SU-DHL-6 (cell line): ENCODE measurements at regions not wholly inside any gene's neighbourhood (a gene's known extent, or its start where the extent isn't known, plus 50 kb on each side); places are given as distances from the start of the nearest gene placed in this dataset.
A peak's percentile ranks its signal among the peaks of the same experiment; 100 is the strongest.

Experiments used
- H2AFZ ChIP-seq: fragments of 200-600 bp; sonication (generic); 2 replicates; pipeline ENCODE4 v1.6.1; 2014; ENCODE audit warnings: low read depth, mild to moderate bottlenecking, moderate library complexity, mixed read lengths, antibody characterized with exemption, low read length; ENCODE audit not compliant: severe bottlenecking
- H3F3A ChIP-seq: fragments of 200-600 bp; shearing (Covaris generic); 2 replicates; pipeline ENCODE4 v1.6.0; 2016; ENCODE audit warnings: antibody characterized with exemption, mild to moderate bottlenecking; ENCODE audit not compliant: insufficient read depth
- H3K27ac ChIP-seq: fragments of 200-600 bp; sonication (generic); 2 replicates; pipeline ENCODE4 v1.5.1; 2016; ENCODE audit warnings: low read depth, mild to moderate bottlenecking, low read length, moderate library complexity, mixed read lengths
- H3K27me3 ChIP-seq: fragments of 200-600 bp; sonication (generic), shearing (Covaris generic); 2 replicates; pipeline ENCODE4 v1.6.0; 2014; ENCODE audit warnings: mild to moderate bottlenecking, low read length
- H3K36me3 ChIP-seq: fragments of 200-600 bp; sonication (generic); 2 replicates; pipeline ENCODE4 v1.6.1; 2014; ENCODE audit warnings: mild to moderate bottlenecking, low read length, mixed read lengths
- H3K4me2 ChIP-seq: fragments of 300-600, 200-600 bp; shearing (Covaris generic), sonication (generic); 2 replicates; pipeline ENCODE4 v1.6.0; 2014; ENCODE audit warnings: low read length, low read depth, mild to moderate bottlenecking; ENCODE audit not compliant: poor library complexity, severe bottlenecking
- H3K4me3 ChIP-seq: fragments of 200-600 bp; sonication (generic); 2 replicates; pipeline ENCODE4 v1.5.1; 2014; ENCODE audit warnings: antibody characterized with exemption, low read length, mild to moderate bottlenecking, mixed read lengths; ENCODE audit not compliant: insufficient read depth, poor library complexity, severe bottlenecking
- H3K79me2 ChIP-seq: fragments of 200-600 bp; sonication (generic); 2 replicates; pipeline ENCODE4 v1.6.1; 2014; ENCODE audit warnings: mild to moderate bottlenecking, low read length, moderate library complexity; ENCODE audit not compliant: insufficient read depth
- H3K9ac ChIP-seq: fragments of 200-600 bp; sonication (generic); 2 replicates; pipeline ENCODE4 v1.7.0; 2014; ENCODE audit warnings: mild to moderate bottlenecking, low read length
- H3K9me2 ChIP-seq: fragments of 200-600 bp; sonication (generic); replicated peaks from 2 replicates; pipeline ENCODE4 v1.6.1; 2014; ENCODE audit warnings: low read length; ENCODE audit not compliant: insufficient read depth
- H3K9me3 ChIP-seq: fragments of 200-600 bp; sonication (generic); 2 replicates; pipeline ENCODE4 v1.6.1; 2014; ENCODE audit warnings: low read length, mixed read lengths; ENCODE audit not compliant: insufficient read depth
- H4K20me1 ChIP-seq: fragments of 200-600 bp; sonication (generic); 2 replicates; pipeline ENCODE4 v1.6.1; 2014; ENCODE audit warnings: low read depth, mild to moderate bottlenecking, antibody characterized with exemption, low read length, moderate library complexity, mixed read lengths
- EZH2phosphoT487 ChIP-seq: fragments of 200-600 bp; sonication (generic), shearing (Covaris generic); conservative IDR thresholded peaks from 2 replicates; pipeline ENCODE4 v1.6.1; 2018; ENCODE audit warnings: mild to moderate bottlenecking, antibody characterized with exemption, low read length, moderate library complexity, mixed read lengths
- TF ChIP-seq, protein P1 (sequence below): fragments of 200-600 bp; sonication (generic); IDR thresholded peaks from one replicate; pipeline ENCODE4 v1.5.1; 2017; ENCODE audit warnings: antibody characterized with exemption, mild to moderate bottlenecking, low read length, moderate library complexity; ENCODE audit not compliant: insufficient read depth, poor library complexity, severe bottlenecking

DNA sequence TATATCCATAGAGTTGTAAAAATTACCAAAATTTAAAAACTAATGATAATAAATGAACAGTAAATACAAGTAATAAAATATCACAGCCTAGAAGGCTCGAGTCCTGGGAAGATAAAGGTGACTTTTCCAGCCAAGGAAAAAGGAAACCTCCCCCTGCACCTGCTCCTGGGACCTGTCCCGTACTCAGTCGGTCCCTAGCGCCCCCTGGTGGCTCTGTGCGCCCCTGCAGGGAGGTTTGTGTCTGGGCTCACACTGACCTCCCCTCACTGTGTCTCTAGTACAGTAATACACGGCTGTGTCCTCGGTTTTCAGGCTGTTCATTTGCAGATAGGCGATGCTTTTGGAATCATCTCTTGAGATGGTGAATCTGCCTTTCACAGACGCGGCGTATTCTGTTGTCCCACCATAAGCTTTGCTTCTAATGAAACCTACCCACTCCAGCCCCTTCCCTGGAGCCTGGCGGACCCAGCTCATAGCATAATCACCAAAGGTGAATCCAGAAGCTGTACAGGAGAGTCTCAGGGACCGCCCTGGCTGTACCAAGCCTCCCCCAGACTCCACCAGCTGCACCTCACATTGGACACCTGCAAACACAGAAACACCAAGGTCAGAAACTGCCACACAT is 1030.4 kb downstream of the TMEM121 start:
- no peaks in the 10 kb centered on the region; the same call in 1 of the 2 replicates for H4K20me1 ChIP-seq
- H3K27ac ChIP-seq = peak overlapping the region; percentile 23; the same call in 1 of the 2 replicates
- peak overlapping the region; percentile 43 for H3K4me2 ChIP-seq
- H3K9me3 ChIP-seq = no peaks in the 10 kb centered on the region
- no peaks in the 10 kb centered on the region for H3K79me2 ChIP-seq
- H3K36me3 ChIP-seq = no peaks in the 10 kb centered on the region
- no peaks in the 10 kb centered on the region; the same call in 1 of the 2 replicates for H3K27me3 ChIP-seq
- H3K9me2 ChIP-seq = no peaks in the 10 kb centered on the region
- no peak overlapping the region for H2AFZ ChIP-seq
- peak overlapping the region; percentile 44 for H3K9ac ChIP-seq
- TF ChIP-seq, protein P1, sequence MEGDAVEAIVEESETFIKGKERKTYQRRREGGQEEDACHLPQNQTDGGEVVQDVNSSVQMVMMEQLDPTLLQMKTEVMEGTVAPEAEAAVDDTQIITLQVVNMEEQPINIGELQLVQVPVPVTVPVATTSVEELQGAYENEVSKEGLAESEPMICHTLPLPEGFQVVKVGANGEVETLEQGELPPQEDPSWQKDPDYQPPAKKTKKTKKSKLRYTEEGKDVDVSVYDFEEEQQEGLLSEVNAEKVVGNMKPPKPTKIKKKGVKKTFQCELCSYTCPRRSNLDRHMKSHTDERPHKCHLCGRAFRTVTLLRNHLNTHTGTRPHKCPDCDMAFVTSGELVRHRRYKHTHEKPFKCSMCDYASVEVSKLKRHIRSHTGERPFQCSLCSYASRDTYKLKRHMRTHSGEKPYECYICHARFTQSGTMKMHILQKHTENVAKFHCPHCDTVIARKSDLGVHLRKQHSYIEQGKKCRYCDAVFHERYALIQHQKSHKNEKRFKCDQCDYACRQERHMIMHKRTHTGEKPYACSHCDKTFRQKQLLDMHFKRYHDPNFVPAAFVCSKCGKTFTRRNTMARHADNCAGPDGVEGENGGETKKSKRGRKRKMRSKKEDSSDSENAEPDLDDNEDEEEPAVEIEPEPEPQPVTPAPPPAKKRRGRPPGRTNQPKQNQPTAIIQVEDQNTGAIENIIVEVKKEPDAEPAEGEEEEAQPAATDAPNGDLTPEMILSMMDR = peak; percentile 95
- TF ChIP-seq EZH2phosphoT487 = no peak
- peak overlapping the region; percentile 24 for H3K4me3 ChIP-seq
- H3F3A ChIP-seq = 0 out of 2 replicates have a peak, but pooled peaks cover 2% of the 10 kb centered on the region

DNA sequence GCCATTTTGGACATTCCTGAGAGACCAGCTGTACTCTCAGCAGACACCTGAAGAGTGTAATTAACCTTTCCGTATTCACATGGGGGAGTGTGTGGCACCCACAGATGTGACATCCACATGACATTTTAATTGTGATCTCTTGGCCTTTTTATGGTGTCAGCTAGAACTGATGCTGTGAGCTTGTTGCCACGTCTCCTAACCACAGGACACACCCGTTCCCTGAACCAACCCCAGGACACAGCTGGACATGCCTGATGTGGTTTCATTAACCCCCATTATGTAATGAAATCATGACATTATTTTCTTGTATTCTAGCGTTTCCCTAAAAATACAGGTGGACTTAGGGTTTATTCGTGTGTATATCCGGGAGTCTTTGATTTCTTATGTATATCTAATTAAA is 1036.1 kb downstream of the TMEM121 start:
- Histone ChIP-seq H2AFZ (no peak overlapping the region), H3K9ac (no peak overlapping the region), H3K4me2 (no peak overlapping the region), H3K9me3 (no peaks in the 10 kb centered on the region), H3K27me3 (no peaks in the 10 kb centered on the region; the same call in 1 of the 2 replicates), H3K79me2 (no peaks in the 10 kb centered on the region), H4K20me1 (no peaks in the 10 kb centered on the region; the same call in 1 of the 2 replicates), H3F3A (0 out of 2 replicates have a peak, but pooled peaks cover 2% of the 10 kb centered on the region), H3K9me2 (no peaks in the 10 kb centered on the region), H3K27ac (no peak overlapping the region), H3K4me3 (no peak overlapping the region), H3K36me3 (no peaks in the 10 kb centered on the region)
- TF ChIP-seq EZH2phosphoT487 = no peak
- TF ChIP-seq, protein P1 = no peak

DNA sequence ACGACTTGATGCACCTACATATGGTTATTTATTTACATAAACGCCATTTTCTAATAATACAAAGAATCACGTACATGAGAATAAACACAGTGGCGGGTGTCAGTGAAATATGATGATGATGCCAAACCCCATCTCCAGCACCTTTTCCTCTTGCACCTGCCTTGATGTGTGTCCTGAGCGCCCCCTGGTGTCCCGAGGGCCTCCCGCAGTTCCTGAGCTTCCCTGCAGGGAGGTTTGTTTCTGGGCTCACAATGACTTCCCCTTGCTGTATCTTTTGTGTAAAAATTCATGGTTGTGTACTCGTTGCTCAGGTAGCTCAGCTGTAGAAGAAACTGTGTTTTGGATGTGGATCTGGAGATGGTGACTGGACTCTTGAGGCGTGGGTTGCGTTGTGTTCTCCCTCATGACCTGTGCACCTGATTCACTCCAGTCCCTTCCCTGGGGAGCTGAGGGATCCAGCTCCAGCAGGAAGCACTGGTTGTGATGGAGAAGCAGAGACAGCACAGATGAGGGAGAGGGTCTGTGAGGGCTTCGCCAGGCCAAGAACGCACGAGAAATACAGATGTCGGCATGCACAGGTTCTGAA is 1037.8 kb downstream of the TMEM121 start:
- H3K4me2 ChIP-seq = no peak overlapping the region
- H3K79me2 ChIP-seq = no peaks in the 10 kb centered on the region
- no peaks in the 10 kb centered on the region for H3K9me2 ChIP-seq
- H3K27ac ChIP-seq = no peak overlapping the region
- H4K20me1 ChIP-seq = no peaks in the 10 kb centered on the region
- no peak overlapping the region for H2AFZ ChIP-seq
- H3K9me3 ChIP-seq = no peaks in the 10 kb centered on the region
- H3K36me3 ChIP-seq = no peaks in the 10 kb centered on the region
- TF ChIP-seq EZH2phosphoT487 = no peak
- TF ChIP-seq, protein P1 = peak; percentile 98
- no peaks in the 10 kb centered on the region for H3F3A ChIP-seq
- H3K9ac ChIP-seq = no peak overlapping the region
- H3K27me3 ChIP-seq = no peaks in the 10 kb centered on the region
- H3K4me3 ChIP-seq = no peak overlapping the region
